ENCODE measurements at regions not wholly inside any gene's neighbourhood (a gene's known extent, or its start where the extent isn't known, plus 50 kb on each side); places are given as distances from the start of the nearest gene placed in this dataset.

DNA sequence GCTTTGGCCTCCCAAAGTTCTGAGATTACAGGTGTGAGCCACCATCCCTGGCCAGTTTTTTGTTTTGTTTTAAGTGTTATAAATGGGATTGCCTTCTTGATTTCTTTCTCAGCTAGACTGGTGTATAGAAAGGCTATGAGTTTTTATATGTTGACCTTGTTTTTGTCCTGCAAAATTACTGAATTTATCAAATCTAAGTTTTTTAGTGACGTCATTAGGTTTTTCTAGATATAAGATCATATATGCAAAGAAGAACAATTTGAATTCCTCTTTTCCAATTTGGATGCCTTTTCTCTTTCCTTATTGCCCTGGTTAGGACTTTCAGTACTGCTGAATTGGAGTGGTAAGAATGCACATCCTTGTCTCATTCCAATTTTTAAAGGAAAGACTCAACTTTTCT lies 81.3 kb upstream of the MOCS1 start:
- Histone ChIP-seq H3K27me3 (ENCODE audit: low read depth, low read length) (no peaks in the 10 kb centered on the region), H3K4me1 (ENCODE audit: low read length) (peaks cover 22% of the 10 kb centered on the region), H3K9ac (ENCODE audit: low read length) (no peak overlapping the region), H3K4me3 (ENCODE audit: low read length) (no peak overlapping the region), H3K9me3 (ENCODE audit: insufficient read depth, low read length) (peaks cover 49% of the 10 kb centered on the region), H3K4me2 (ENCODE audit: low read length) (no peak overlapping the region), H4K20me1 (ENCODE audit: insufficient read depth, low read length) (no peaks in the 10 kb centered on the region), H3K27ac (ENCODE audit: low read length) (no peak overlapping the region), H3K36me3 (replicated peaks; ENCODE audit: low read depth, low read length) (peaks cover 52% of the 10 kb centered on the region), H3K79me2 (ENCODE audit: low read length) (no peaks in the 10 kb centered on the region), H2AFZ (ENCODE audit: low read depth, low read length) (no peak overlapping the region)
- TF ChIP-seq, protein P1, sequence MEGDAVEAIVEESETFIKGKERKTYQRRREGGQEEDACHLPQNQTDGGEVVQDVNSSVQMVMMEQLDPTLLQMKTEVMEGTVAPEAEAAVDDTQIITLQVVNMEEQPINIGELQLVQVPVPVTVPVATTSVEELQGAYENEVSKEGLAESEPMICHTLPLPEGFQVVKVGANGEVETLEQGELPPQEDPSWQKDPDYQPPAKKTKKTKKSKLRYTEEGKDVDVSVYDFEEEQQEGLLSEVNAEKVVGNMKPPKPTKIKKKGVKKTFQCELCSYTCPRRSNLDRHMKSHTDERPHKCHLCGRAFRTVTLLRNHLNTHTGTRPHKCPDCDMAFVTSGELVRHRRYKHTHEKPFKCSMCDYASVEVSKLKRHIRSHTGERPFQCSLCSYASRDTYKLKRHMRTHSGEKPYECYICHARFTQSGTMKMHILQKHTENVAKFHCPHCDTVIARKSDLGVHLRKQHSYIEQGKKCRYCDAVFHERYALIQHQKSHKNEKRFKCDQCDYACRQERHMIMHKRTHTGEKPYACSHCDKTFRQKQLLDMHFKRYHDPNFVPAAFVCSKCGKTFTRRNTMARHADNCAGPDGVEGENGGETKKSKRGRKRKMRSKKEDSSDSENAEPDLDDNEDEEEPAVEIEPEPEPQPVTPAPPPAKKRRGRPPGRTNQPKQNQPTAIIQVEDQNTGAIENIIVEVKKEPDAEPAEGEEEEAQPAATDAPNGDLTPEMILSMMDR (IDR thresholded peaks at IDR 0.05; ENCODE audit: low read depth, low read length) = no peak
- no peak for TF ChIP-seq EZH2phosphoT487 (IDR thresholded peaks at IDR 0.05; ENCODE audit: low read depth)

DNA sequence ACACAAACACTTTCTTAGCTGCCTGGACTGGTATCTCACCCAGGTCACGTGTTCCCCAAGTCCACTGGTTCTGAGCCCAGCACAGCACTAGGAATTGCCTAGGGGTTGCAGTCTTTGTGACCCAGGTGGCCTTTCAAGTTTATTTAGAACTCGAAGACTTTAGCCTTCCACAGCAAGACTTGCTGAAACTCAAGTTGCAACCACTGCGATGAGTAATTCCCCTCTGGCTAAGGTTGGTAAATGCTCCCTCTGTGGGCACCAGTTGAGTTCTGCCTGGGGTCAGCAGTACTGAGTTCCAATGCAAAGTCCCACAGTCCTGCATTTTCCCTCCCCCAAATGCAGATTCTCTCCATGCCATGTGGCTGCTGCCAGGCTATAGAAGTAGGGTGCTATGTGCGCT lies 77.6 kb upstream of the MOCS1 start:
- Histone ChIP-seq H3K36me3 (replicated peaks; ENCODE audit: low read depth, low read length) (peaks cover 16% of the 10 kb centered on the region), H4K20me1 (ENCODE audit: insufficient read depth, low read length) (no peaks in the 10 kb centered on the region), H3K9me3 (ENCODE audit: insufficient read depth, low read length) (peaks cover 27% of the 10 kb centered on the region; the same call in 1 of the 2 replicates), H3K27me3 (ENCODE audit: low read depth, low read length) (no peaks in the 10 kb centered on the region), H2AFZ (ENCODE audit: low read depth, low read length) (no peak overlapping the region), H3K4me3 (ENCODE audit: low read length) (no peak overlapping the region), H3K27ac (ENCODE audit: low read length) (no peak overlapping the region), H3K4me2 (ENCODE audit: low read length) (no peak overlapping the region), H3K4me1 (ENCODE audit: low read length) (peaks cover 6% of the 10 kb centered on the region), H3K79me2 (ENCODE audit: low read length) (no peaks in the 10 kb centered on the region), H3K9ac (ENCODE audit: low read length) (no peak overlapping the region)
- TF ChIP-seq EZH2phosphoT487 (IDR thresholded peaks at IDR 0.05; ENCODE audit: low read depth) = no peak
- TF ChIP-seq, protein P1 (IDR thresholded peaks at IDR 0.05; ENCODE audit: low read depth, low read length) = no peak

DNA sequence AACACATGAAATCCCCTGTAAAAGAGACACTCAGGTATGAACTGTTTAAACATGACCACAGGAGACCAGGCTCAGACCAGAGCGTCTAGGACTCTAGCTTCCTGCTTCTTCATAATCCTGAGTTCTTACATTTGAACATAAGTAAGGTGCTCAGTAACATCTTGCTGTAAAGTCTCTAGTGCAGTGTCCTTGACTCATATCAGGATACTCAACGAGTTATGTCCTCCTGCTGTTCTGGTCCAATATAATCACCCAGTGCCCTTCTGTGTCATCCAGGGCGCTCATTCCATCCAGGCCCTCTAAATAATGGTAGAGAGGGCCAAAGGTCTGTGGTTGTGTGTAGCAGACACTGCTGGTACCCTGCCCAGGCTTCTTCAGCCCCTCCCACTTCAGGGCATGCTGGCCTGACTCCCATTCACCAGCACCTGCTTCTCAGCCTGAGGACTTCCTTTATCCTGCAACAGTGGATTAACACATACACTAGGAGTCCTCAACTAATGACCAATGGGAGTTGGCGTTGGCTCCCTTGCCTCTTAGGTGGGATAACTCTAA lies 66.8 kb upstream of the MOCS1 start:
- no peaks in the 10 kb centered on the region for H3K27me3 ChIP-seq (ENCODE audit: low read depth, low read length)
- H3K4me2 ChIP-seq (ENCODE audit: low read length) = no peak overlapping the region
- H3K79me2 ChIP-seq (ENCODE audit: low read length) = peaks cover 22% of the 10 kb centered on the region
- H2AFZ ChIP-seq (ENCODE audit: low read depth, low read length) = no peak overlapping the region
- TF ChIP-seq, protein P1 (IDR thresholded peaks at IDR 0.05; ENCODE audit: low read depth, low read length) = no peak
- no peak for TF ChIP-seq EZH2phosphoT487 (IDR thresholded peaks at IDR 0.05; ENCODE audit: low read depth)
- H4K20me1 ChIP-seq (ENCODE audit: insufficient read depth, low read length) = no peaks in the 10 kb centered on the region
- no peak overlapping the region for H3K4me3 ChIP-seq (ENCODE audit: low read length)
- H3K9me3 ChIP-seq (ENCODE audit: insufficient read depth, low read length) = peaks cover 43% of the 10 kb centered on the region
- H3K9ac ChIP-seq (ENCODE audit: low read length) = no peak overlapping the region
- H3K4me1 ChIP-seq (ENCODE audit: low read length) = peaks cover 50% of the 10 kb centered on the region
- peaks cover 73% of the 10 kb centered on the region for H3K36me3 ChIP-seq (replicated peaks; ENCODE audit: low read depth, low read length)
- peak overlapping the region; percentile 4; the same call in 1 of the 2 replicates for H3K27ac ChIP-seq (ENCODE audit: low read length)

DNA sequence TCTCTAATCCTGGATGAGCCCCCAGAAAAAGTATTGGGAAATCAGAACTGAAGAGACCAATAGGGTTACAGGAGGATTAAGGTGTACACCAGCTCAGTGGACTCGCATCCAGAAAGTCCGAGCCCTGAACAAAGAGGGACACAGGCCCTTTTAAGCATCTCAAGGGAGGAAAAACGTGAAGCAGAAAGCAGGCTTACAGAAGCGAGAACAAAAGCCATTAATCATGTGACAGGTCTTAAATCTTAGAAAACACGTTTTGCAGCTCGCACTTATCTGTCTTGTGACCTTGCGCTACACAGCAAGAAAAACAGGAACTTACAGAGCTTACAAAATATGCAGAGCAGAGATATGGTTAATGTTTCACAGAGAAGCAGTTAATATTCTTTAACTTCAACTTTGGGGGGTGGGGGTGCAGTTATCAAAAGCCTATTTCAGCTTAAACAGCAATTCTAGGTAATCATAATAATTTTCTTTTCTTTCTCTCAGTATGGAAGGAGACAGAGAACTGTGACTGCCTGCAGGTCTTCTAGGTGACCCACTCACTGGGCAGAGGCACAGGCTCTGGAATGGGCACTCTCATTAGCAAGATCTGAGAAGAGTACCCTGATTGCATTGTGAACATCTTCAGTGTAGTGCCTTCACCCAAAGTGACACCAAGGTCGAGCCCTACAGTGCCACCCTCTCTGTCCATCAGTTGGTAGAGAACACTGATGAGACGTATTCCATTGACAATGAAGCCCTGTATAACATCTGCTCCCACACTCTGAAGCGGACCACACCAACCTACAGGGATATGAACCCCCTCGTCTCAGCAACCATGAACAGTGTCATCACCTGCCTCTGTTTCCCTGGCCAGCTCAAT lies 65.0 kb upstream of the MOCS1 start:
- peaks cover 40% of the 10 kb centered on the region for H3K9me3 ChIP-seq (ENCODE audit: insufficient read depth, low read length)
- H3K36me3 ChIP-seq (replicated peaks; ENCODE audit: low read depth, low read length) = peaks cover 71% of the 10 kb centered on the region
- H3K27me3 ChIP-seq (ENCODE audit: low read depth, low read length) = no peaks in the 10 kb centered on the region
- peak overlapping the region; percentile 98 for H3K27ac ChIP-seq (ENCODE audit: low read length)
- peaks cover 68% of the 10 kb centered on the region for H3K4me1 ChIP-seq (ENCODE audit: low read length)
- TF ChIP-seq, protein P1 (IDR thresholded peaks at IDR 0.05; ENCODE audit: low read depth, low read length) = no peak
- no peak for TF ChIP-seq EZH2phosphoT487 (IDR thresholded peaks at IDR 0.05; ENCODE audit: low read depth)
- H4K20me1 ChIP-seq (ENCODE audit: insufficient read depth, low read length) = no peaks in the 10 kb centered on the region
- peak overlapping the region; percentile 83 for H3K9ac ChIP-seq (ENCODE audit: low read length)
- H3K79me2 ChIP-seq (ENCODE audit: low read length) = peaks cover 29% of the 10 kb centered on the region
- peak overlapping the region; percentile 27 for H3K4me3 ChIP-seq (ENCODE audit: low read length)
- no peak overlapping the region for H2AFZ ChIP-seq (ENCODE audit: low read depth, low read length)
- H3K4me2 ChIP-seq (ENCODE audit: low read length) = peak overlapping the region; percentile 60
